K562 (cell line): ENCODE measurements at regions not wholly inside any gene's neighbourhood (a gene's known extent, or its start where the extent isn't known, plus 50 kb on each side); places are given as distances from the start of the nearest gene placed in this dataset.

Experiments used
- BACH1 ChIP-seq: fragments of 200-800 bp; sonication (Bioruptor generic); IDR thresholded peaks from 2 replicates; pipeline ENCODE4 v1.6.1; 2016; ENCODE audit warnings: missing genetic modification characterization, missing compliant biosample characterization
- E4F1 ChIP-seq: fragments of 250-450 bp; sonication (Bioruptor Pico); IDR thresholded peaks from 2 replicates; pipeline ENCODE4 v1.5.0; 2021; ENCODE audit warnings: mild to moderate bottlenecking, borderline replicate concordance
- GTF2B ChIP-seq: IDR thresholded peaks from 2 replicates; pipeline ENCODE4 v1.6.1; 2011; ENCODE audit not compliant: insufficient read length; ENCODE audit errors: extremely low read depth
- HEY1 ChIP-seq: fragments of 250-450 bp; sonication (Bioruptor Pico); IDR thresholded peaks from 2 replicates; pipeline ENCODE4 v1.5.0; 2020; ENCODE audit warnings: mild to moderate bottlenecking, moderate library complexity, borderline replicate concordance
- HMG20A ChIP-seq: fragments of 450-650 bp; formaldehyde crosslinking; conservative IDR thresholded peaks from 2 replicates; pipeline ENCODE4 v1.4.0; 2020; ENCODE audit warnings: mild to moderate bottlenecking, mixed read lengths
- MTA1 ChIP-seq: fragments of 450-650 bp; IDR thresholded peaks from 2 replicates; pipeline ENCODE4 v1.6.1; 2017; ENCODE audit warnings: borderline replicate concordance
- NFATC3 ChIP-seq: fragments of 450-650 bp; IDR thresholded peaks from 2 replicates; pipeline ENCODE4 v1.6.1; 2017; ENCODE audit warnings: mild to moderate bottlenecking
- PREB ChIP-seq: sonication (generic); formaldehyde crosslinking; IDR thresholded peaks from 2 replicates; pipeline ENCODE4 v1.8.1; 2023; ENCODE audit warnings: mild to moderate bottlenecking, missing genetic modification reagents
- RBM14 ChIP-seq: fragments of 200-400 bp; formaldehyde crosslinking; IDR thresholded peaks from 2 replicates; pipeline ENCODE4 v1.6.1; 2018; ENCODE audit warnings: low read depth, mild to moderate bottlenecking, low read length, moderate library complexity, borderline replicate concordance; ENCODE audit not compliant: insufficient read depth
- SLC30A9 ChIP-seq: fragments of 250-450 bp; sonication (Bioruptor Pico); IDR thresholded peaks from 2 replicates; pipeline ENCODE4 v1.8.0; 2022; ENCODE audit warnings: mild to moderate bottlenecking, moderate library complexity
- SPI1 ChIP-seq: IDR thresholded peaks from 2 replicates; pipeline ENCODE4 v1.6.1; 2011; ENCODE audit warnings: low read depth, low read length, control low read depth, borderline replicate concordance
- TSHZ1 ChIP-seq: fragments of 250-450 bp; sonication (Bioruptor Pico); IDR thresholded peaks from 2 replicates; pipeline ENCODE4 v1.4.0; 2020; ENCODE audit warnings: mild to moderate bottlenecking, moderate library complexity
- ZKSCAN8 ChIP-seq: fragments of 200-800 bp; sonication (Bioruptor generic); IDR thresholded peaks from 2 replicates; pipeline ENCODE4 v1.6.1; 2016; ENCODE audit warnings: missing genetic modification characterization, missing compliant biosample characterization
- ZNF134 ChIP-seq: fragments of 250-450 bp; sonication (Bioruptor Pico); conservative IDR thresholded peaks from 2 replicates; pipeline ENCODE4 v1.4.0; 2020
- ZNF282 ChIP-seq: sonication (generic); formaldehyde crosslinking; IDR thresholded peaks from 2 replicates; pipeline ENCODE4 v1.8.1; 2023; ENCODE audit warnings: missing genetic modification reagents
- ZNF431 ChIP-seq: sonication (generic); formaldehyde crosslinking; IDR thresholded peaks from 2 replicates; pipeline ENCODE4 v1.8.0; 2022; ENCODE audit warnings: mild to moderate bottlenecking, missing genetic modification reagents
- ZNF518B ChIP-seq: fragments of 250-450 bp; sonication (Bioruptor Pico); IDR thresholded peaks from 2 replicates; pipeline ENCODE4 v1.5.0; 2021; ENCODE audit warnings: mild to moderate bottlenecking, moderate library complexity

- TF ChIP-seq HEY1 (CRISPR knock-in tag) (no peak), E4F1 (CRISPR knock-in tag) (no peak), ZNF282 (CRISPR knock-in tag) (no peak), ZNF134 (CRISPR knock-in tag) (no peak), ZNF518B (CRISPR knock-in tag) (no peak), ZKSCAN8 (CRISPR knock-in tag) (no peak), BACH1 (tag) (peak; percentile 56; the same call in 1 of the 2 replicates), NFATC3 (no peak), SPI1 (peak; percentile 71), SLC30A9 (CRISPR knock-in tag) (no peak), PREB (CRISPR knock-in tag) (no peak), GTF2B (no peak), MTA1 (no peak), TSHZ1 (CRISPR knock-in tag) (no peak), RBM14 (no peak), ZNF431 (CRISPR knock-in tag) (no peak), HMG20A (CRISPR knock-in tag) (no peak)
Observed at GRCh38 chr3:193872265-193872753, 263.6 kb upstream of the HES1 start (continued).
